ENCODE measurements at regions not wholly inside any gene's neighbourhood (a gene's known extent, or its start where the extent isn't known, plus 50 kb on each side); places are given as distances from the start of the nearest gene placed in this dataset.
A peak's percentile ranks its signal among the peaks of the same experiment; 100 is the strongest.

GRCh38 chr4:185945252-185945651 lies 123.7 kb upstream of the TLR3 start:
- H3K4me3 ChIP-seq (replicated peaks in 1 of 2; ENCODE audit: low read depth in 2 of 2, low read length in 2 of 2) = no peak overlapping the region
- TF ChIP-seq CTCF (IDR thresholded peaks at IDR 0.05; ENCODE audit: low read depth, low read length) = no peak
- no peak for DNase-seq (ENCODE audit: low read depth in 2 of 2)

- no peak overlapping the region for H3K4me3 ChIP-seq (replicated peaks in 1 of 2; ENCODE audit: low read depth in 2 of 2, low read length in 2 of 2)
- DNase-seq (ENCODE audit: low read depth in 2 of 2) = no peak
- TF ChIP-seq CTCF (IDR thresholded peaks at IDR 0.05; ENCODE audit: low read depth, low read length) = no peak
Measured at GRCh38 chr4:185945906-185946305, 123.0 kb upstream of the TLR3 start.

- peak; percentile 21 to 87 for DNase-seq (ENCODE audit: low read depth in 2 of 2)
- H3K4me3 ChIP-seq (replicated peaks in 1 of 2; ENCODE audit: low read depth in 2 of 2, low read length in 2 of 2) = no peak overlapping the region
- no peak for TF ChIP-seq CTCF (IDR thresholded peaks at IDR 0.05; ENCODE audit: low read depth, low read length)
Measured at GRCh38 chr4:185950891-185951290, 118.1 kb upstream of the TLR3 start.

GRCh38 chr4:185955151-185955770 lies 113.7 kb upstream of the TLR3 start:
- no peak for TF ChIP-seq CTCF (IDR thresholded peaks at IDR 0.05; ENCODE audit: low read depth, low read length)
- no peak overlapping the region for H3K4me3 ChIP-seq (replicated peaks in 1 of 2; ENCODE audit: low read depth in 2 of 2, low read length in 2 of 2)
- no peak for DNase-seq (ENCODE audit: low read depth in 2 of 2)

GRCh38 chr4:185955826-185956543 lies 113.0 kb upstream of the TLR3 start:
- TF ChIP-seq CTCF (IDR thresholded peaks at IDR 0.05; ENCODE audit: low read depth, low read length) = no peak
- no peak for DNase-seq (ENCODE audit: low read depth in 2 of 2)
- no peak overlapping the region for H3K4me3 ChIP-seq (replicated peaks in 1 of 2; ENCODE audit: low read depth in 2 of 2, low read length in 2 of 2)

GRCh38 chr4:185956544-185956940 lies 112.4 kb upstream of the TLR3 start:
- DNase-seq (ENCODE audit: low read depth in 2 of 2) = no peak
- TF ChIP-seq CTCF (IDR thresholded peaks at IDR 0.05; ENCODE audit: low read depth, low read length) = no peak
- H3K4me3 ChIP-seq (replicated peaks in 1 of 2; ENCODE audit: low read depth in 2 of 2, low read length in 2 of 2) = no peak overlapping the region

Measured in cardiac fibroblast (primary cell).